CD1c-positive myeloid dendritic cell (primary cell): ENCODE measurements at regions not wholly inside any gene's neighbourhood (a gene's known extent, or its start where the extent isn't known, plus 50 kb on each side); places are given as distances from the start of the nearest gene placed in this dataset.

ENCODE experiments used
- DNase-seq: peaks from one replicate; pipeline ENCODE4 v3.0.0-alpha.2; 2016; ENCODE audit errors: extremely low spot score

DNA sequence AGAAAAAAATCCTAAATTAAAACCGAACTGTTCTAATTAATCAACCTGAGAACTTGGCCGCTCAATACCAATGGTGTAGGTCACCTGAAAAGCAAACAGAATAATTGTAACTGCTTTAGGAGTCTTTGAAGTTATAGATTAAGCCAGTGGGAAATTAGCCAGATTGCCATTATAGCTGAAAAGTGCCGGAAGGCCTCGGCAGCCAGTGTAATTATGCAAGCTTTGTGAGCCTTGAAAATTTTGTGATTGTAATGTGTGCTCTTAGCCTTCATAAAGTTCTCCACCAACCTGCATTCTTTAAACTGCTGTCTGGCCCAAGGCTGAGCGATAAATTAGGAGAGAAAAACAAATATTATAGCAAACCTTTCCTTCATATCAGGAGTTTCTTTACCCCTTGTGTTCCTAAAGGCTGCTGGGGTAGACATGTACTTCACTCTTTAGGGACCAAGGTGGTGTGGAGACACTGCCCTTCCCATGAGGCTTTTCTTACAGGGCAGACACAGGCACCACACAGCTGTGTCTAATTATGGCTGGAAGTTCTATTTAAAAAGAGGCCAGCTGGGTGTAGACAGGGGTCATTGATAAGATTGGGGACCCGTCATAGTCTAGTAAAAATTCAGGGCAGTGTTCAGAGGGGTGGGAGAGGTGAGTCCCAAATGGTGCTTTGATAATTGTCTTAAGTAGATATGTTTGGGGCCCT, 991.2 kb downstream of the FLRT2 start:
- DNase-seq = no peak

DNA sequence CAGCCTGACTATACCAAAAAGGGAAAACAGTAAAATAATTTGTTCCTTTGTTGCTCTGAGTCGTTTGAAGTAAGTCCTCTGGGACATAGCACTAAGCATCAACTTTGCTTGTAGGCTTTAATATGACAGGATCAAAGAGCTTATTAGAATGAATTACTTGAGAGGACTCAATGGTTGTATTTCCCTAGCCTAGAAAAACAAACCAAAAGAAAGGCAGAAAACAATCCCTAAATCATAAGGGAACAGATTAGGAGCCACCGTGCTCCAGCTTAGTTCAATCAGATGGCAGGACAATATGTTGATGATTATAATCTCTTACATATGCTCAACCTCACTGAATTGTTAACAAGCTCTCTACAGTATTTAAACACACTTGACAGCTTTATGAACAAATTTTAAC, 988.4 kb downstream of the FLRT2 start:
- no peak for DNase-seq

GRCh38 chr14:86515195-86515594, 985.3 kb downstream of the FLRT2 start:
- DNase-seq = no peak

DNA sequence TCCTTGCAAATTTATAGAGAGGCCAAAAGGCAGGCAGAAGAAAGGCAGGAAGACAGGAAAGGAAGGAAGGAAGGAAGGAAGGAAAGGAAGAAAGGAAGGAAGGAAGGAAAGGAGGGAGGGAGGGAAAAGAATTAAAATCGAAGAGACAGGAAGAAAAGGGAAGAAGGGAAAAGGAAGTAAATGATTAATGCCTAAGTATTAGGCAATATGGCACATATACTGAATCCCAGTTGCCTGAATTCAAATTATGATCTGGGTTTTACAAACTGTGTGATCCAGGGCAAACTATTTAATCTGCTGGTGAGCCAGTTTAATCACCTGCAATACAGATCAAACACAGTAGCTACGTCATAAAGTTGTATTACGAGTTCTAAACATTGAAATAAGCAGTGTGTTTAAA, 983.6 kb downstream of the FLRT2 start:
- DNase-seq = no peak

- DNase-seq = no peak
Measured at GRCh38 chr14:86513056-86513455, 983.1 kb downstream of the FLRT2 start.

- DNase-seq = no peak
Measured at GRCh38 chr14:86510491-86510890, 980.5 kb downstream of the FLRT2 start.

DNA sequence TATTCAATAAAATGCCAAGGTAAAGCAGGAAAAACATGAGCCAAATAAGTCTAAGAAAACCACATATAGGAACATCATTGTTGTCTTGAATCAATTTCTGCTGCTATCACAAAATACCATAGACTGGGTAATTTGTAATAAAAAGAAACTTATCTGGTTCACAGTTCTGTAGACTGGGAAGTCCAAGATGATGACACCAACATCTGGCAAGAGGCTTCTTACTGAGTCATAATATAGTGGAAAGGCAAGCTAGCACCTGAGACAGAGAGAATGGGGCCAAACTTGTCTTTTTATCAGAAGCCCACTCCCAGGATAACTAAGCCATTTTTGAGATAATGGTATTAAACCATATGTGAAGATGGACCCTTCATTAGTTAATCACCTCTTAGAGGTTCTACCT, 975.9 kb downstream of the FLRT2 start:
- DNase-seq = no peak

DNA sequence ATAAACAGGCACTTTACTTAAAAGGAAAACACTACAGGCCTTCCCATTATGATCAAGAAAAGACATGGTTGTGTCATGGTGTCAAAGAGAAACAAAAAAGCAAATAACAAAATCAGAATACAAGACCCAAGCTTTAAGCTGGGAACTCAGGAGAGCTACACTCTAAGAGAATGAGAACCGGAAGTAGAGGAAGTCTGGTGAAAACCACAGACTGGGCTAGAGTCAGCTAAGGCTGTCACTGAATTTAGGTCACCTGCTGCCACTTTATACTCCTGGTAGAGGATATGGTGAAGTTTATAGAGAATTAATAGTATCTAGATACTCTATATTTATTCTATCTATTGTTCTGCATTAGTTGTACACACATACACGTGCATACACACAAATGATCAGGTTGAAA, 971.7 kb downstream of the FLRT2 start:
- DNase-seq = no peak

GRCh38 chr14:86491743-86492142, 961.8 kb downstream of the FLRT2 start:
- DNase-seq = no peak

DNA sequence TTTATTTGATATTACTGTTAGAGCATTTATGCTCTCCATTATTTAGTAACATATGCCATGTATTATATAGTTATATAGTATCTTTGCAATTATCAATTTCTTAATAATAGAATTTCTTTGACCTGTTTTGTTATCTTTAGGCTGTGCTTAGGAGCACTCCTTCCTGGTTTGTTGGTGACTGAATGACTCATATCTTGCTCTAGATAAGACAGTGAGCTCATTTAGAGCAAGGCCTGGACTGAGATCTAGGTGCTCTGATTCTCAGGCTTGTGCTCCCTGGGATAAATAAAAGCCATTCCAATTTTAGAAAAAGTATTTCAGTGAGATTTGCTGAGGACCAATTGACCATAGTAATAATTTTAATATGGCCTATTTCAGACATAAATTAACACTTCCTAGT, 951.2 kb downstream of the FLRT2 start:
- no peak for DNase-seq

GRCh38 chr14:86464341-86464740, 934.4 kb downstream of the FLRT2 start:
- DNase-seq = no peak

- no peak for DNase-seq
Measured at GRCh38 chr14:86462193-86462753, 932.3 kb downstream of the FLRT2 start.

- DNase-seq = no peak
Measured at GRCh38 chr14:86457481-86458135, 927.7 kb downstream of the FLRT2 start.

- DNase-seq = no peak
Measured at GRCh38 chr14:86450085-86450484, 920.1 kb downstream of the FLRT2 start.

- DNase-seq = no peak
Measured at GRCh38 chr14:86442135-86442534, 912.2 kb downstream of the FLRT2 start.

DNA sequence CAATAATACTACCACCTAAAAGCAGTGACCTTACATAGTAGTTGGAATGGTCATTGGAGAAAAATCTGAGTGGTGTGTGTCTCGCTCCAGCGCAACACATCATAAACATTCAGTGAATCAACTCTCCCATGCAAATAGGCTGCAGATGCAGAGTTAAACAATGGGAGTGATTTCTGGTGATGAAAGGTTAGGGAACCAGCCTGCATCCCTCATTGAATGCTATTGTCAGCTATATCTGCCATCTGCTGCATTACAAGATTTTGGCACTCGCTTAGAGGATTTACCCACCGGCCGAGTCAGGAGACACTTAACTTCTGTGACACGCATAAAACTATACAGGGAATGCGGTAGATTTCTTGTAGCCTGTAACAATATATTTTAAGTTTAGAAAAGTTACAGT, 900.9 kb downstream of the FLRT2 start:
- DNase-seq = no peak

DNA sequence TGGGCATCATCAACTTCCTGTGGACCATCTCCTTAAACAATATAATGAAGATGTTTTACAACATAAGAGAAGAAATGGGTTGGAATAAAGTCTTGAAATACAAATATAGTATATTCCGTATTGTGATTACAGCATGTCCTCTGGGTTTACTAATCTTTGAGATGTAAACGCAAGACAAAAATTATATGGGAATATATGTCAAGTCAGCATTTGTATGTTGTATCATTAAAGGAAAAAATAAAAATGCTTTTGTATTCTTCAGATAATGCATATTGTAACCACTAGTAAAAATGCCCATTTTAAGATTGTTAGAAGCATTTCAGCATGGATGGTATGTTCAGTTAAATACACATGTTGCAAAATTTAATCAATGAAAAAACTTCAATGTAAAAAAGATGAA, 893.3 kb downstream of the FLRT2 start:
- DNase-seq = no peak

- DNase-seq = no peak
Measured at GRCh38 chr14:86420131-86420530, 890.2 kb downstream of the FLRT2 start.

- no peak for DNase-seq
Measured at GRCh38 chr14:86414146-86414545, 884.2 kb downstream of the FLRT2 start.

DNA sequence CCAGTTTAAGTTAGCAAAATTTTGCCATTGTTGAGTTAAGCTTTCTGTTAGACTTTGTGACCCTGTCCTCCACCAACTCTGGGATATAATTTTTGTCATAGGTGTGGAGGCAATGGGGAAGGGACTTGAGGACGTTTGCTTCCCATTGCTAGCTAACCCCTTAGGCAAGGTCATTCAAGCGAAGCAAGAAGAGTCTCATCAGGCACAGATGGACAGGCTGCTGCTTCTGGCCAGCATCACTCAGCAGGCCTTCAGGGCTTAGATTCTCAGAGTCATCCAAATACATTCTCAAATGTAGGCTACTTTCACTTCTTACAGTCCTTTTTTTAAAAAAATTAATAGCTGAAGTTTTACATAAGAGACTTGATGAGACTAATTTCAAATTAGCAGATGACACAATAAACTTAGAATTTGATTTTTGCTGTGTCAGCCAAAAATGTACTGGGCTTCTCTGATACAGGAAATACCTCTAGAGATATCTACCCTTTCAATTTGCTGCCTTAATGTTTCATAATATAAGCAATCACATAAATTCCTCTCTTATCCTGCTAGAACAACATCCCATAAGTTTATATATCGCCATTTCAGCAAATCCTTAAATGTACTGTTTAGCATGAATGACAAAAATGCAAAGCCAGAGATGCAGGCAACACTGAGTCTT, 875.2 kb downstream of the FLRT2 start:
- DNase-seq = no peak

- DNase-seq = no peak
Measured at GRCh38 chr14:86404425-86404824, 874.5 kb downstream of the FLRT2 start.

GRCh38 chr14:86402545-86402944, 872.6 kb downstream of the FLRT2 start:
- DNase-seq = no peak

GRCh38 chr14:86391085-86391484, 861.1 kb downstream of the FLRT2 start:
- no peak for DNase-seq
